ENCODE measurements at regions not wholly inside any gene's neighbourhood (a gene's known extent, or its start where the extent isn't known, plus 50 kb on each side); places are given as distances from the start of the nearest gene placed in this dataset.

GRCh38 chr7:52958621-52959140 is 76.8 kb upstream of the POM121L12 start:
- ATAC-seq (ENCODE audit: poor library complexity) (no peak), DNase-seq (no peak)
- CTCF ChIA-PET: no interaction called here
- Mint-ChIP-seq H3K4me3 (no peak overlapping the region), H3K9me3 (peaks cover 30% of the 10 kb centered on the region), H3K36me3 (ENCODE audit: low read depth) (no peaks in the 10 kb centered on the region), H3K27ac (no peak overlapping the region), H3K27me3 (no peaks in the 10 kb centered on the region), H3K4me1 (ENCODE audit: low read depth) (no peaks in the 10 kb centered on the region)
- H3K9me3 ChIP-seq (ENCODE audit: control insufficient read depth in 1 of 2, insufficient read depth in 1 of 2, low read length in 2 of 2): peaks cover 11% of the 10 kb centered on the region in 2 experiments
- no peak overlapping the region for H3K27ac ChIP-seq (ENCODE audit: low read depth in 1 of 2, low read length in 2 of 2)
- intact Hi-C loops (cut with DNase I, micrococcal nuclease): no loop called here
- H3K4me3 ChIP-seq (ENCODE audit: low read length): no peak overlapping the region
- TF ChIP-seq CTCF (IDR thresholded peaks at IDR 0.05): no peak
- H3K36me3 ChIP-seq (ENCODE audit: insufficient read depth, low read length): no peaks in the 10 kb centered on the region
- H3K27me3 ChIP-seq (ENCODE audit: control insufficient read depth in 1 of 2, insufficient read depth in 2 of 2, low read length in 2 of 2): no peaks in the 10 kb centered on the region
- POLR2A ChIA-PET: no interaction called here
- no peaks in the 10 kb centered on the region for H3K4me1 ChIP-seq (ENCODE audit: insufficient read depth, low read length)

- H3K27ac Mint-ChIP-seq: no peak overlapping the region
- H3K36me3 Mint-ChIP-seq (ENCODE audit: low read depth): no peaks in the 10 kb centered on the region
- no peak for DNase-seq
- ATAC-seq (ENCODE audit: poor library complexity): no peak
- H3K27me3 ChIP-seq (ENCODE audit: control insufficient read depth in 1 of 2, insufficient read depth in 2 of 2, low read length in 2 of 2): no peaks in the 10 kb centered on the region
- H3K27me3 Mint-ChIP-seq: no peaks in the 10 kb centered on the region
- H3K27ac ChIP-seq (ENCODE audit: low read depth in 1 of 2, low read length in 2 of 2): no peak overlapping the region
- POLR2A ChIA-PET: no interaction called here
- no peaks in the 10 kb centered on the region for H3K4me1 Mint-ChIP-seq (ENCODE audit: low read depth)
- no peak overlapping the region for H3K4me3 ChIP-seq (ENCODE audit: low read length)
- CTCF ChIA-PET: no interaction called here
- peaks cover 11% of the 10 kb centered on the region in 2 experiments for H3K9me3 ChIP-seq (ENCODE audit: control insufficient read depth in 1 of 2, insufficient read depth in 1 of 2, low read length in 2 of 2)
- TF ChIP-seq CTCF (IDR thresholded peaks at IDR 0.05): no peak
- peaks cover 24% of the 10 kb centered on the region for H3K9me3 Mint-ChIP-seq
- no peak overlapping the region for H3K4me3 Mint-ChIP-seq
- intact Hi-C loops (cut with DNase I, micrococcal nuclease): no loop called here
- H3K36me3 ChIP-seq (ENCODE audit: insufficient read depth, low read length): no peaks in the 10 kb centered on the region
- H3K4me1 ChIP-seq (ENCODE audit: insufficient read depth, low read length): no peaks in the 10 kb centered on the region
Measured at GRCh38 chr7:52956379-52956915, 79.0 kb upstream of the POM121L12 start.

GRCh38 chr7:52955522-52955921 is 79.9 kb upstream of the POM121L12 start:
- H3K9me3 ChIP-seq (ENCODE audit: control insufficient read depth in 1 of 2, insufficient read depth in 1 of 2, low read length in 2 of 2): peaks cover 11% of the 10 kb centered on the region in 2 experiments
- no peaks in the 10 kb centered on the region for H3K27me3 Mint-ChIP-seq
- POLR2A ChIA-PET: no interaction called here
- no peak overlapping the region for H3K27ac ChIP-seq (ENCODE audit: low read depth in 1 of 2, low read length in 2 of 2)
- H3K27ac Mint-ChIP-seq: no peak overlapping the region
- H3K4me1 Mint-ChIP-seq (ENCODE audit: low read depth): no peaks in the 10 kb centered on the region
- no peak overlapping the region for H3K4me3 Mint-ChIP-seq
- intact Hi-C loops (cut with DNase I, micrococcal nuclease): no loop called here
- CTCF ChIA-PET: no interaction called here
- no peak overlapping the region for H3K4me3 ChIP-seq (ENCODE audit: low read length)
- DNase-seq (no peak), ATAC-seq (ENCODE audit: poor library complexity) (no peak)
- H3K27me3 ChIP-seq (ENCODE audit: control insufficient read depth in 1 of 2, insufficient read depth in 2 of 2, low read length in 2 of 2): no peaks in the 10 kb centered on the region
- H3K36me3 Mint-ChIP-seq (ENCODE audit: low read depth): no peaks in the 10 kb centered on the region
- no peaks in the 10 kb centered on the region for H3K36me3 ChIP-seq (ENCODE audit: insufficient read depth, low read length)
- no peaks in the 10 kb centered on the region for H3K4me1 ChIP-seq (ENCODE audit: insufficient read depth, low read length)
- H3K9me3 Mint-ChIP-seq: peaks cover 24% of the 10 kb centered on the region
- TF ChIP-seq CTCF (IDR thresholded peaks at IDR 0.05): no peak

All from CD4-positive, alpha-beta T cell (primary cell).